Large intestine (tissue), 3 donors: ENCODE measurements at regions not wholly inside any gene's neighbourhood (a gene's known extent, or its start where the extent isn't known, plus 50 kb on each side); places are given as distances from the start of the nearest gene placed in this dataset.

ENCODE experiments used
- DNase-seq, 2 donors: peaks; one replicate each; pipeline versions ENCODE4 v3.0.0 to v3.0.0-alpha.2; 2013
- H3K27ac ChIP-seq: one replicate; pipeline ENCODE4 v1.5.1; 2013; ENCODE audit warnings: low read length
- H3K27me3 ChIP-seq: 2 replicates; pipeline ENCODE4 v1.6.1; 2013; ENCODE audit warnings: low read length; ENCODE audit not compliant: control insufficient read depth, insufficient read depth
- H3K36me3 ChIP-seq: 2 replicates; pipeline ENCODE4 v1.6.1; 2013; ENCODE audit warnings: low read length; ENCODE audit not compliant: control insufficient read depth, insufficient read depth
- H3K4me1 ChIP-seq: one replicate; pipeline ENCODE4 v1.6.1; 2013; ENCODE audit warnings: low read length; ENCODE audit not compliant: control insufficient read depth, insufficient read depth
- H3K4me3 ChIP-seq: one replicate; pipeline ENCODE4 v1.5.1; 2013; ENCODE audit warnings: low read length
- H3K9me3 ChIP-seq: one replicate; pipeline ENCODE4 v1.6.1; 2013; ENCODE audit warnings: mild to moderate bottlenecking, low read depth, low read length, moderate library complexity; ENCODE audit not compliant: control insufficient read depth
- WGBS: methylation state at CpG from one replicate; pipeline ENCODE4 v1.1.5; 2013; ENCODE audit warnings: low lambda C conversion rate; ENCODE audit not compliant: insufficient coverage; 5-methylcytosine and 5-hydroxymethylcytosine counted together

DNA sequence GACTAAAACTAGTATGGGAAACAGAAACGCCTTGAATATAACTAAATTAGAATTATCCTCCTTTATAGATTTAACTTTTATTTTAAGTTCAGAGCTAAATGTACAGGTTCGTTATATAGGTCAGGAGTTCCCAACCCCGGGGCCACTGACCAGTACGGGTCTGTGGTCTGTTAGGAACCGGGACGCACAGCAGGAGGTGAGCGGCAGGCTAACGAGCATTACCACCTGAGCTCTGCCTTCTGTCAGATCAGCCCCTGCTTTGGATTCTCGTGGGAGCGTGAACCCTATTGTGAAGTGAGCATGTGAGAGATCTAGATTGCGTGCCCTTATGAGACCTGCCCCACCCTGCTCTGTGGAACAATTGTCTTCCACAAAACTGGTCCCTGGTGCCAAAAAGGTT is 51.0 kb downstream of the FAT4 start:
- no peak for DNase-seq
- H3K4me3 ChIP-seq = no peak overlapping the region
- no peak overlapping the region for H3K27ac ChIP-seq
- no peaks in the 10 kb centered on the region for H3K4me1 ChIP-seq
- WGBS = 100% methylated on average over 1 of the region's 11 CpGs
- H3K36me3 ChIP-seq = no peaks in the 10 kb centered on the region
- no peaks in the 10 kb centered on the region for H3K9me3 ChIP-seq
- H3K27me3 ChIP-seq = no peaks in the 10 kb centered on the region

- H3K27ac ChIP-seq = no peak overlapping the region
- DNase-seq = no peak
Observed at GRCh38 chr4:125368146-125368545, 53.4 kb downstream of the FAT4 start.

GRCh38 chr4:125368671-125369081 is 53.9 kb downstream of the FAT4 start:
- no peak for DNase-seq
- no peak overlapping the region for H3K27ac ChIP-seq
- H3K4me1 ChIP-seq = no peaks in the 10 kb centered on the region
- no peaks in the 10 kb centered on the region for H3K27me3 ChIP-seq
- no peaks in the 10 kb centered on the region for H3K36me3 ChIP-seq
- H3K4me3 ChIP-seq = no peak overlapping the region
- no peaks in the 10 kb centered on the region for H3K9me3 ChIP-seq
- no CpG with 5 or more reads among the region's 3 CpGs for WGBS

More at GRCh38 chr4:125368146-125368545, 53.4 kb downstream of the FAT4 start:
- no peak overlapping the region for H3K4me3 ChIP-seq
- H3K36me3 ChIP-seq = no peaks in the 10 kb centered on the region
- no peaks in the 10 kb centered on the region for H3K4me1 ChIP-seq
- no peaks in the 10 kb centered on the region for H3K27me3 ChIP-seq
- no peaks in the 10 kb centered on the region for H3K9me3 ChIP-seq

- Histone ChIP-seq H3K36me3 (no peaks in the 10 kb centered on the region), H3K27ac (no peak overlapping the region), H3K9me3 (no peaks in the 10 kb centered on the region), H3K4me3 (no peak overlapping the region), H3K4me1 (no peaks in the 10 kb centered on the region), H3K27me3 (no peaks in the 10 kb centered on the region)
- no CpG with 5 or more reads among the region's 2 CpGs for WGBS
- DNase-seq = no peak
Observed at GRCh38 chr4:125369098-125369497, 54.3 kb downstream of the FAT4 start.

DNA sequence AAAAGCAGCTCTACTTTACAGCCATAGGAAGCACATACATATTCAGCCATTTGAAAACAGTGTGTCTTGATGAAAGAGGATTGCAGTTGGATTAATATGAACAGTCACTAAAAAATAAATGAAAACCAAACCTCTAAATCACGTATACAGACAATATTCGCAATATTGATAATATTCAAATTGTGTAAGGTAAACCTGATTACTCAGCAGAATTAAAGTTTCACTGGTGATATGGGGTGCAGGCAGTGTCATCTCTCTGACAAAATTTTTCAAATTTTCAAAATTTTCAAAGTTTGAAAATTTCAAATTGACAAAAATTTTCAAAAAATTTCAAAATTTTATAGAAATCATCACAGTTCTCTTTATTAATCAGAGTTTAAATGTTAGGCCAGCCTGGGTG is 55.7 kb downstream of the FAT4 start:
- H3K4me3 ChIP-seq = no peak overlapping the region

GRCh38 chr4:125382995-125383394 is 68.2 kb downstream of the FAT4 start:
- DNase-seq = no peak
- H3K36me3 ChIP-seq = no peaks in the 10 kb centered on the region
- H3K27ac ChIP-seq = no peak overlapping the region
- no peaks in the 10 kb centered on the region for H3K4me1 ChIP-seq
- no peaks in the 10 kb centered on the region for H3K27me3 ChIP-seq
- no CpG with 5 or more reads among the region's 1 CpG for WGBS
- no peaks in the 10 kb centered on the region for H3K9me3 ChIP-seq
- no peak overlapping the region for H3K4me3 ChIP-seq

More for the DNA sequence above, 55.7 kb downstream of the FAT4 start:
- Histone ChIP-seq H3K4me1 (no peaks in the 10 kb centered on the region), H3K27ac (no peak overlapping the region), H3K27me3 (no peaks in the 10 kb centered on the region), H3K36me3 (no peaks in the 10 kb centered on the region), H3K9me3 (no peaks in the 10 kb centered on the region)
- WGBS = 80% methylated on average over 1 of the region's 2 CpGs
- no peak for DNase-seq

DNA sequence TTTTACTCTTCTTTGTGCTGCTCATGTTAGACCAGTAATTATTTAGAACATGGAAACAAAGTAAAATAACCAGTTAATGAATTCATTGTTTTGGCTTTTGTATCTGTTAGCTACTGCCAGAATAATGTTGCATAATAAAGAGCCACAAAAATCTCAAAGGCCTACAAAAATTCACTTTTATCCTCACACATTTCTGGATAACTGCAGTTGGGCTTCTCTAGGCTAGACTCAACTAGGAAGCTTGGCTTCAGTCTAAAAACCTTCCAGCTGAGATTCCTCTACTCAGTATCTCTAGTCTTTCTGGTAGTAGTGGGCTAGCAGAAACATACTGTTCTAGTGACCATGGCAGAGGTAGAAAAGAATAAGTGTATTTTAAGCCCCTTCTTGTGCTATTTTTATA is 73.0 kb downstream of the FAT4 start:
- Histone ChIP-seq H3K27me3 (no peaks in the 10 kb centered on the region), H3K36me3 (no peaks in the 10 kb centered on the region), H3K4me3 (no peak overlapping the region), H3K4me1 (no peaks in the 10 kb centered on the region), H3K27ac (no peak overlapping the region), H3K9me3 (no peaks in the 10 kb centered on the region)
- no peak for DNase-seq

GRCh38 chr4:125388613-125389012 is 73.9 kb downstream of the FAT4 start:
- Histone ChIP-seq H3K4me3 (no peak overlapping the region), H3K4me1 (no peaks in the 10 kb centered on the region), H3K9me3 (no peaks in the 10 kb centered on the region), H3K27me3 (no peaks in the 10 kb centered on the region), H3K36me3 (no peaks in the 10 kb centered on the region), H3K27ac (no peak overlapping the region)
- no peak for DNase-seq
- no CpG with 5 or more reads among the region's 1 CpG for WGBS

DNA sequence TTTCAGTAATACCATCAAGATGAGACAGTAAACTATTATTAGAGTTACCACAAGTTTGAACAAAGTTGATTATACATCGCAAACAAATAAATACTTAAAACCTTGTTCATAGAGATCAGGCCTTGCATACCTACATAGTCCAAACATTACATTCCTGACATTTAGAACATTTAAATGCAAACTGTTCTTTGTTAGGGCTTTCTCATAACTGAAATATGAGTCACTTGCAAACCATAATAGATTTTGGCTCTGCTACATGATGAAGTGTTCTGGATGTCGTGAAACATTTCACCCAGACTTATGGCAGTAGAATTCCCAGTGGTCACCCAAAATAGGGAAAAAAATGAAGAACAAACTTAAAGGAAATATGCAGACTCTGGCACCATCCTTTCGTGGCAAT is 75.0 kb downstream of the FAT4 start:
- H3K27ac ChIP-seq = no peak overlapping the region
- DNase-seq = peak in 1 of 2 donors; percentile 8
- H3K4me3 ChIP-seq = no peak overlapping the region
- H3K36me3 ChIP-seq = no peaks in the 10 kb centered on the region
- H3K9me3 ChIP-seq = no peaks in the 10 kb centered on the region
- WGBS = 100% methylated on average over 1 of the region's 3 CpGs
- no peaks in the 10 kb centered on the region for H3K4me1 ChIP-seq
- no peaks in the 10 kb centered on the region for H3K27me3 ChIP-seq

- Histone ChIP-seq H3K27ac (no peak overlapping the region), H3K4me1 (no peaks in the 10 kb centered on the region), H3K27me3 (no peaks in the 10 kb centered on the region), H3K4me3 (no peak overlapping the region), H3K9me3 (no peaks in the 10 kb centered on the region), H3K36me3 (no peaks in the 10 kb centered on the region)
- 100% methylated on average over 2 of the region's 4 CpGs for WGBS
- no peak for DNase-seq
Observed at GRCh38 chr4:125390126-125390525, 75.4 kb downstream of the FAT4 start.

GRCh38 chr4:125390727-125391126 is 76.0 kb downstream of the FAT4 start:
- Histone ChIP-seq H3K36me3 (no peaks in the 10 kb centered on the region), H3K4me1 (no peaks in the 10 kb centered on the region), H3K27me3 (no peaks in the 10 kb centered on the region), H3K4me3 (no peak overlapping the region), H3K9me3 (no peaks in the 10 kb centered on the region), H3K27ac (no peak overlapping the region)
- DNase-seq = no peak
